ENCODE measurements at regions not wholly inside any gene's neighbourhood (a gene's known extent, or its start where the extent isn't known, plus 50 kb on each side); places are given as distances from the start of the nearest gene placed in this dataset.
"Not testable (repeated sequence)": the region's sequence is repeated elsewhere in the genome, so short reads cannot be mapped to it uniquely, and the experiment has no call there.

- no peak for DNase-seq (ENCODE audit: low read depth in 2 of 3, low spot score in 1 of 3)
Observed at GRCh38 chr13:106101201-106101600, 434.3 kb downstream of the EFNB2 start.

- DNase-seq (ENCODE audit: low read depth in 2 of 3, low spot score in 1 of 3), result no peak
Observed at GRCh38 chr13:106100171-106100919, 435.1 kb downstream of the EFNB2 start.

GRCh38 chr13:106099765-106100164, 435.7 kb downstream of the EFNB2 start:
- DNase-seq (ENCODE audit: low read depth in 2 of 3, low spot score in 1 of 3), result no peak

- DNase-seq (ENCODE audit: low read depth in 2 of 3, low spot score in 1 of 3), result no peak
Observed at GRCh38 chr13:106098778-106099177, 436.7 kb downstream of the EFNB2 start.

GRCh38 chr13:106096661-106097092, 438.8 kb downstream of the EFNB2 start:
- no peak for DNase-seq (ENCODE audit: low read depth in 2 of 3, low spot score in 1 of 3)

GRCh38 chr13:106095919-106096318, 439.5 kb downstream of the EFNB2 start:
- no peak for DNase-seq (ENCODE audit: low read depth in 2 of 3, low spot score in 1 of 3)

GRCh38 chr13:106095406-106095805, 440.1 kb downstream of the EFNB2 start:
- DNase-seq (ENCODE audit: low read depth in 2 of 3, low spot score in 1 of 3), result no peak

- no peak for DNase-seq (ENCODE audit: low read depth in 2 of 3, low spot score in 1 of 3)
Observed at GRCh38 chr13:106090001-106090400, 445.5 kb downstream of the EFNB2 start.

- no peak for DNase-seq (ENCODE audit: low read depth in 2 of 3, low spot score in 1 of 3)
Observed at GRCh38 chr13:106089261-106089980, 446.0 kb downstream of the EFNB2 start.

GRCh38 chr13:106088085-106088484, 447.4 kb downstream of the EFNB2 start:
- no peak for DNase-seq (ENCODE audit: low read depth in 2 of 3, low spot score in 1 of 3)

- no peak for DNase-seq (ENCODE audit: low read depth in 2 of 3, low spot score in 1 of 3)
Observed at GRCh38 chr13:106087201-106087600, 448.3 kb downstream of the EFNB2 start.

- DNase-seq (ENCODE audit: low read depth in 2 of 3, low spot score in 1 of 3), result peak in 1 of 3 donors; percentile 5
Observed at GRCh38 chr13:106083620-106084350, 451.7 kb downstream of the EFNB2 start.

GRCh38 chr13:106081221-106081620, 454.2 kb downstream of the EFNB2 start:
- DNase-seq (ENCODE audit: low read depth in 2 of 3, low spot score in 1 of 3), result not testable (repeated sequence)

- DNase-seq (ENCODE audit: low read depth in 2 of 3, low spot score in 1 of 3), result no peak
Observed at GRCh38 chr13:106078191-106078590, 457.3 kb downstream of the EFNB2 start.

- DNase-seq (ENCODE audit: low read depth in 2 of 3, low spot score in 1 of 3), result no peak
Observed at GRCh38 chr13:106077017-106077416, 458.4 kb downstream of the EFNB2 start.

GRCh38 chr13:106072014-106072413, 463.4 kb downstream of the EFNB2 start:
- no peak for DNase-seq (ENCODE audit: low read depth in 2 of 3, low spot score in 1 of 3)

- DNase-seq (ENCODE audit: low read depth in 2 of 3, low spot score in 1 of 3), result no peak
Observed at GRCh38 chr13:106063591-106064313, 471.7 kb downstream of the EFNB2 start.

- no peak for DNase-seq (ENCODE audit: low read depth in 2 of 3, low spot score in 1 of 3)
Observed at GRCh38 chr13:106061781-106062180, 473.7 kb downstream of the EFNB2 start.

- DNase-seq (ENCODE audit: low read depth in 2 of 3, low spot score in 1 of 3), result no peak
Observed at GRCh38 chr13:106056851-106057250, 478.6 kb downstream of the EFNB2 start.

GRCh38 chr13:106052200-106052767, 483.2 kb downstream of the EFNB2 start:
- DNase-seq (ENCODE audit: low read depth in 2 of 3, low spot score in 1 of 3), result no peak

GRCh38 chr13:106049171-106049570, 486.3 kb downstream of the EFNB2 start:
- no peak for DNase-seq (ENCODE audit: low read depth in 2 of 3, low spot score in 1 of 3)
